ENCODE measurements at regions not wholly inside any gene's neighbourhood (a gene's known extent, or its start where the extent isn't known, plus 50 kb on each side); places are given as distances from the start of the nearest gene placed in this dataset.

- no peak for TF ChIP-seq CTCF (IDR thresholded peaks at IDR 0.05; ENCODE audit: insufficient read depth, low read depth, low read length, missing control alignments)
- no peak overlapping the region for H3K4me3 ChIP-seq (ENCODE audit: low read depth, low read length)
- no peak for DNase-seq (ENCODE audit: low read depth)
Measured at GRCh38 chr9:86443992-86444391, 89.8 kb upstream of the TUT7 start.

- H3K4me3 ChIP-seq (ENCODE audit: low read depth, low read length) = no peak overlapping the region
- peak; percentile 46 for DNase-seq (ENCODE audit: low read depth)
- peak; percentile 62 for TF ChIP-seq CTCF (IDR thresholded peaks at IDR 0.05; ENCODE audit: insufficient read depth, low read depth, low read length, missing control alignments)
Measured at GRCh38 chr9:86434039-86434726, 80.0 kb upstream of the TUT7 start.

- no peak for TF ChIP-seq CTCF (IDR thresholded peaks at IDR 0.05; ENCODE audit: insufficient read depth, low read depth, low read length, missing control alignments)
- DNase-seq (ENCODE audit: low read depth) = no peak
- H3K4me3 ChIP-seq (ENCODE audit: low read depth, low read length) = no peak overlapping the region
Measured at GRCh38 chr9:86424251-86424891, 70.2 kb upstream of the TUT7 start.

- peak; percentile 18 for DNase-seq (ENCODE audit: low read depth)
- peak; percentile 50 for TF ChIP-seq CTCF (IDR thresholded peaks at IDR 0.05; ENCODE audit: insufficient read depth, low read depth, low read length, missing control alignments)
- no peak overlapping the region for H3K4me3 ChIP-seq (ENCODE audit: low read depth, low read length)
Measured at GRCh38 chr9:86413971-86414880, 60.0 kb upstream of the TUT7 start.

- no peak for DNase-seq (ENCODE audit: low read depth)
- no peak overlapping the region for H3K4me3 ChIP-seq (ENCODE audit: low read depth, low read length)
- no peak for TF ChIP-seq CTCF (IDR thresholded peaks at IDR 0.05; ENCODE audit: insufficient read depth, low read depth, low read length, missing control alignments)
Measured at GRCh38 chr9:86410281-86410680, 56.1 kb upstream of the TUT7 start.

- no peak for DNase-seq (ENCODE audit: low read depth)
- H3K4me3 ChIP-seq (ENCODE audit: low read depth, low read length) = no peak overlapping the region
- TF ChIP-seq CTCF (IDR thresholded peaks at IDR 0.05; ENCODE audit: insufficient read depth, low read depth, low read length, missing control alignments) = no peak
Measured at GRCh38 chr9:86408121-86408520, 53.9 kb upstream of the TUT7 start.
